Kidney (tissue), 13 donors: ENCODE measurements at regions not wholly inside any gene's neighbourhood (a gene's known extent, or its start where the extent isn't known, plus 50 kb on each side); places are given as distances from the start of the nearest gene placed in this dataset.

Experiments used
- DNase-seq, 5 donors: peaks; one replicate each; pipeline ENCODE4 v3.0.0-alpha.2; 2013 to 2020
- FAIRE-seq: peaks from 2 replicates; lab custom pipeline; 2012; peaks lifted over from hg19 to GRCh38; lab: Jason Lieb, UNC
- H3K27ac ChIP-seq, 2 donors: one replicate each; pipeline ENCODE4 v1.7.0; 2013; ENCODE audit warnings: low read depth in 2 of 2, low read length in 2 of 2, inconsistent platforms in 1 of 2
- H3K27me3 ChIP-seq: one replicate; pipeline ENCODE4 v1.7.1; 2013; ENCODE audit warnings: low read length, inconsistent platforms; ENCODE audit not compliant: control insufficient read depth, insufficient read depth
- H3K36me3 ChIP-seq, 3 donors: one replicate each; pipeline versions ENCODE4 v1.7.0 to v1.7.1; 2013; ENCODE audit warnings: low read length in 3 of 3, control low read depth in 1 of 3, inconsistent platforms in 1 of 3; ENCODE audit not compliant: insufficient read depth in 3 of 3, control insufficient read depth in 2 of 3
- H3K4me1 ChIP-seq, 3 donors: one replicate each; pipeline versions ENCODE4 v1.7.0 to v1.7.1; 2013; ENCODE audit warnings: low read length in 3 of 3, inconsistent platforms in 1 of 3, low read depth in 1 of 3; ENCODE audit not compliant: control insufficient read depth in 2 of 3, insufficient read depth in 2 of 3
- H3K4me3 ChIP-seq, 3 donors: one replicate each; pipeline versions ENCODE4 v1.7.0 to v1.8.1; 2013; ENCODE audit warnings: low read length in 3 of 3, control low read depth in 1 of 3, inconsistent platforms in 1 of 3
- H3K9ac ChIP-seq, 3 donors: one replicate each; pipeline versions ENCODE4 v1.7.0 to v1.7.1; 2013; ENCODE audit warnings: low read length in 3 of 3, control low read depth in 1 of 3, inconsistent platforms in 1 of 3
- H3K9me3 ChIP-seq, 3 donors: one replicate each; pipeline versions ENCODE4 v1.7.0 to v1.7.1; 2013; ENCODE audit warnings: low read length in 3 of 3, control low read depth in 1 of 3, inconsistent platforms in 1 of 3; ENCODE audit not compliant: control insufficient read depth in 2 of 3, insufficient read depth in 1 of 3
- intact Hi-C: fragments of 100-400 bp; cut with DNase I; formaldehyde crosslinking; loops from one replicate; pipeline ENCODE4 v1.11.1; 2022
- TF ChIP-seq, protein P1 (sequence below): IDR thresholded peaks from 3 replicates; pipeline ENCODE4 v1.5.1; 2012; ENCODE audit warnings: mild to moderate bottlenecking, moderate library complexity, borderline replicate concordance; ENCODE audit not compliant: insufficient read depth; ENCODE audit errors: extremely low read depth
- donor health status: control.
- donor health status: control.
- donor health status: control.
- donor health status: control.
- donor health status: control.
- donor health status: DM: yes; HTN: yes; CAD: no.
- donor health status: Normal renal cell carcinoma (clear cell type).

DNA sequence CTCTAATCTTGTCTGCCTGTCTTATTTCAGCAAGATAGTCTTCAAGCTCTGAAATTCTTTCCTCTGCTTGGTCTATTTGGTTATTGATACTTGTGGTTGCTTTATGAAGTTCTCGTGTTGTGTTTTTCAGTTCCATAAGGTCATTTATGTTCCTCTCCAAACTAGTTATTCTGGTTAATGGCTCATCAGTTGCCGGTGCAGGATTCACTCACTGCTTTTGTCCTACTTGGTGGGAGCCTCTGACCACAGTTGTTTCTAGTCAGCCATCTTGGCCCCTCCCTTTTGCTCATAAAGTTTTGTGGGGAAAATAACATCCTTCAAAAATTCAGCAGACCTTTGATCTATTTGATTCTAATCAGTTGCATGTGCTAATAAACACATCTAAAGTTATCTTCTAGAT lies 158.6 kb upstream of the PARD3B start:
- no peaks in the 10 kb centered on the region for H3K4me1 ChIP-seq
- no peaks in the 10 kb centered on the region for H3K9me3 ChIP-seq
- DNase-seq (no peak), FAIRE-seq (no peak)
- H3K4me3 ChIP-seq: no peak overlapping the region
- no peak overlapping the region for H3K27ac ChIP-seq
- H3K27me3 ChIP-seq: no peaks in the 10 kb centered on the region
- no peaks in the 10 kb centered on the region for H3K36me3 ChIP-seq
- TF ChIP-seq, protein P1, sequence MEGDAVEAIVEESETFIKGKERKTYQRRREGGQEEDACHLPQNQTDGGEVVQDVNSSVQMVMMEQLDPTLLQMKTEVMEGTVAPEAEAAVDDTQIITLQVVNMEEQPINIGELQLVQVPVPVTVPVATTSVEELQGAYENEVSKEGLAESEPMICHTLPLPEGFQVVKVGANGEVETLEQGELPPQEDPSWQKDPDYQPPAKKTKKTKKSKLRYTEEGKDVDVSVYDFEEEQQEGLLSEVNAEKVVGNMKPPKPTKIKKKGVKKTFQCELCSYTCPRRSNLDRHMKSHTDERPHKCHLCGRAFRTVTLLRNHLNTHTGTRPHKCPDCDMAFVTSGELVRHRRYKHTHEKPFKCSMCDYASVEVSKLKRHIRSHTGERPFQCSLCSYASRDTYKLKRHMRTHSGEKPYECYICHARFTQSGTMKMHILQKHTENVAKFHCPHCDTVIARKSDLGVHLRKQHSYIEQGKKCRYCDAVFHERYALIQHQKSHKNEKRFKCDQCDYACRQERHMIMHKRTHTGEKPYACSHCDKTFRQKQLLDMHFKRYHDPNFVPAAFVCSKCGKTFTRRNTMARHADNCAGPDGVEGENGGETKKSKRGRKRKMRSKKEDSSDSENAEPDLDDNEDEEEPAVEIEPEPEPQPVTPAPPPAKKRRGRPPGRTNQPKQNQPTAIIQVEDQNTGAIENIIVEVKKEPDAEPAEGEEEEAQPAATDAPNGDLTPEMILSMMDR: no peak
- H3K9ac ChIP-seq: no peak overlapping the region
- intact Hi-C loops: no loop called here

DNA sequence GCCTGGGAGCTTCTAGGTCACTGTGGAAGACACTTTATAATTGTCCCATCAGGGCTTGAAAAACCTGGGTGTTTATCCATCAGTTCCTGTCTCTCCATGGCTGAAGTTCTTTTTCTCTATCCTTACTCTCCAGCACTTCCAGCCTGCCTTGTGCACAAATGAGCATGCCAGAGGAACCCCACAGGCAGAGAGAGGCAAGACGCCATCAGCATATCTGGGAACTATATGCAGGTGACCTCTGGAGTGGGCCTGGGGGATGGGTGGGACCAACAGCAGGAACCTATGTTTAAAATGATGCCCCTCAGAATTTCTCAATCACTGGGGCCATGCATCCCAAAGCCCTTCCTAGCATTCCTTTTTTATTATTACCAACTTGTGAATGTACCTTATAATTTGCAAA lies 156.2 kb upstream of the PARD3B start:
- no peak for DNase-seq
- intact Hi-C loops: no loop called here
- Histone ChIP-seq H3K4me1 (no peaks in the 10 kb centered on the region), H3K4me3 (no peak overlapping the region), H3K36me3 (no peaks in the 10 kb centered on the region), H3K9me3 (no peaks in the 10 kb centered on the region), H3K27ac (no peak overlapping the region), H3K9ac (no peak overlapping the region), H3K27me3 (no peaks in the 10 kb centered on the region)
- FAIRE-seq: no peak
- TF ChIP-seq, protein P1: no peak

DNA sequence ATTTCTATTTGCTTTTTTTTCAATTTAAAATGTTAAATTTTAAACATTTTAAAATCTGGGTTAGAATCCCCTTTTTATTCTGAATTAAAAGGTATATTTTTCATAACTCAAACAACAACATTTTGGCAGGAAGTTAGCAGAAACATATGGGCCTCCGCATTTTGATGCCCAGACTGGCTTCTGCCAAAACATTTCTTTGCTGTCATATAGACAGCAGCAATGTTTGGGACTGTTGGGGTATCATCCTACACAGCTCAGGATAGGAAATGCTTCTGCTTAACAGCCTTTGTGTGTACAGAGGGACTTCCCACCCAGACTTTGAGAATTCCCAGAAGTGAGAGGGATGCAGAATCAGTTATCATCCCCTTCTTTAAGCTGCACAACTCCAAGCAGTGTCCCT lies 155.4 kb upstream of the PARD3B start:
- Histone ChIP-seq H3K4me1 (no peaks in the 10 kb centered on the region), H3K9ac (no peak overlapping the region), H3K27ac (no peak overlapping the region), H3K9me3 (no peaks in the 10 kb centered on the region), H3K27me3 (no peaks in the 10 kb centered on the region), H3K4me3 (no peak overlapping the region), H3K36me3 (no peaks in the 10 kb centered on the region)
- intact Hi-C loops: no loop called here
- TF ChIP-seq, protein P1: no peak
- FAIRE-seq (no peak), DNase-seq (no peak)

GRCh38 chr2:204395539-204395938 lies 149.7 kb upstream of the PARD3B start:
- Histone ChIP-seq H3K27me3 (no peaks in the 10 kb centered on the region), H3K4me1 (no peaks in the 10 kb centered on the region), H3K36me3 (no peaks in the 10 kb centered on the region), H3K9ac (no peak overlapping the region), H3K9me3 (no peaks in the 10 kb centered on the region), H3K27ac (no peak overlapping the region), H3K4me3 (no peak overlapping the region)
- FAIRE-seq (no peak), DNase-seq (no peak)
- intact Hi-C loops: no loop called here
- TF ChIP-seq, protein P1: no peak
